GM23338 (cell line): ENCODE measurements at regions not wholly inside any gene's neighbourhood (a gene's known extent, or its start where the extent isn't known, plus 50 kb on each side); places are given as distances from the start of the nearest gene placed in this dataset.
A peak's percentile ranks its signal among the peaks of the same experiment; 100 is the strongest.

Experiments used
- ATAC-seq: fragments of 200-7000 bp; cut with Tn5 transposase; 3 replicates; pipeline ENCODE4 v1.9.1; 2020
- DNase-seq: peaks from one replicate; pipeline ENCODE4 v3.0.0-alpha.2; 2015; ENCODE audit warnings: low spot score
- H2AFZ ChIP-seq: fragments of 200-600 bp; sonication (generic); 2 replicates; pipeline ENCODE4 v1.8.0; 2016; ENCODE audit warnings: antibody characterized with exemption, mild to moderate bottlenecking, moderate library complexity
- H3F3A ChIP-seq: fragments of 200-600 bp; sonication (generic); replicated peaks from 2 replicates; pipeline ENCODE4 v1.8.0; 2017; ENCODE audit warnings: antibody characterized with exemption, mixed run types, low read depth
- H3K27ac ChIP-seq: fragments of 200-600 bp; sonication (generic); 2 replicates; pipeline ENCODE4 v1.6.1; 2016; ENCODE audit warnings: low read depth
- H3K27me3 ChIP-seq: fragments of 200-600 bp; sonication (generic); 2 replicates; pipeline ENCODE4 v1.8.0; 2016; ENCODE audit warnings: mild to moderate bottlenecking, mixed run types, moderate library complexity; ENCODE audit not compliant: insufficient read depth
- H3K36me3 ChIP-seq: fragments of 200-600 bp; sonication (generic); 2 replicates; pipeline ENCODE4 v1.8.0; 2016; ENCODE audit warnings: mild to moderate bottlenecking; ENCODE audit not compliant: insufficient read depth
- H3K4me1 ChIP-seq: fragments of 200-600 bp; sonication (generic); 2 replicates; pipeline ENCODE4 v1.8.0; 2016; ENCODE audit warnings: mild to moderate bottlenecking, moderate library complexity; ENCODE audit not compliant: insufficient read depth
- H3K4me2 ChIP-seq: fragments of 200-600 bp; sonication (generic); 2 replicates; pipeline ENCODE4 v1.7.1; 2017; ENCODE audit warnings: mixed run types
- H3K4me3 ChIP-seq: fragments of 200-600 bp; sonication (generic); 2 replicates; pipeline ENCODE4 v1.6.1; 2016; ENCODE audit warnings: mixed run types
- H3K79me2 ChIP-seq: fragments of 200-600 bp; sonication (generic); replicated peaks from 2 replicates; pipeline ENCODE4 v1.8.0; 2017; ENCODE audit warnings: mild to moderate bottlenecking; ENCODE audit not compliant: insufficient read depth
- H3K9me2 ChIP-seq: fragments of 200-600 bp; sonication (generic); 2 replicates; pipeline ENCODE4 v1.8.0; 2017; ENCODE audit not compliant: insufficient read depth
- H4K20me1 ChIP-seq: fragments of 200-600 bp; sonication (generic); replicated peaks from 2 replicates; pipeline ENCODE4 v1.8.0; 2017; ENCODE audit warnings: mild to moderate bottlenecking; ENCODE audit not compliant: insufficient read depth
- H3K27ac Mint-ChIP-seq: 2 replicates; pipeline ENCODE4 v1.8.0; 2020; ENCODE audit warnings: inconsistent platforms, mild to moderate bottlenecking, moderate library complexity, mixed read lengths
- H3K27me3 Mint-ChIP-seq: 3 replicates; pipeline ENCODE4 v1.8.0; 2022; ENCODE audit warnings: low read depth, mild to moderate bottlenecking, moderate library complexity, mixed read lengths, inconsistent platforms; ENCODE audit not compliant: insufficient read depth, poor library complexity
- H3K36me3 Mint-ChIP-seq: 3 replicates; pipeline ENCODE4 v1.8.0; 2021; ENCODE audit warnings: low read depth, mild to moderate bottlenecking, inconsistent platforms, moderate library complexity, mixed read lengths
- H3K4me1 Mint-ChIP-seq: 3 replicates; pipeline ENCODE4 v1.8.0; 2020; ENCODE audit warnings: mild to moderate bottlenecking, inconsistent platforms, mixed read lengths
- H3K4me3 Mint-ChIP-seq: 3 replicates; pipeline ENCODE4 v1.8.0; 2021; ENCODE audit warnings: moderate library complexity, mild to moderate bottlenecking, inconsistent platforms, mixed read lengths
- H3K9me3 Mint-ChIP-seq: 3 replicates; pipeline ENCODE4 v1.8.0; 2020; ENCODE audit warnings: moderate library complexity, mild to moderate bottlenecking, inconsistent platforms, mixed read lengths
- CTCF ChIP-seq, 2 experiments: fragments of 200-600 bp in 1 of 2; sonication (generic) in 1 of 2; conservative IDR thresholded peaks; 2 replicates each; pipeline versions ENCODE4 v1.5.1 to v1.6.1; 2016 to 2017; ENCODE audit warnings: antibody characterized with exemption in 2 of 2, low read depth in 2 of 2, mild to moderate bottlenecking in 2 of 2, moderate library complexity in 1 of 2
- EZH2phosphoT487 ChIP-seq: fragments of 200-600 bp; sonication (generic); IDR thresholded peaks from one replicate; pipeline ENCODE4 v1.8.1; 2018; ENCODE audit warnings: antibody characterized with exemption; ENCODE audit not compliant: unreplicated experiment
- REST ChIP-seq: IDR thresholded peaks from one replicate; pipeline ENCODE4 v1.6.1; 2018; ENCODE audit warnings: antibody characterized with exemption; ENCODE audit not compliant: unreplicated experiment

- ATAC-seq (no peak; the same call in 2 of the 3 replicates), DNase-seq (no peak)
- Histone ChIP-seq H3K4me3 (no peak overlapping the region), H3F3A (no peaks in the 10 kb centered on the region), H2AFZ (0 out of 2 replicates have a peak overlapping the region, but pooled peaks have one; percentile 43), H3K4me2 (no peak overlapping the region), H3K27ac (no peak overlapping the region), H3K9me2 (peaks cover 2% of the 10 kb centered on the region; the same call in 1 of the 2 replicates), H4K20me1 (no peaks in the 10 kb centered on the region), H3K27me3 (no peaks in the 10 kb centered on the region), H3K36me3 (no peaks in the 10 kb centered on the region), H3K4me1 (no peaks in the 10 kb centered on the region; the same call in 1 of the 2 replicates), H3K79me2 (no peaks in the 10 kb centered on the region)
- Mint-ChIP-seq H3K4me1 (peaks cover 6% of the 10 kb centered on the region), H3K9me3 (no peaks in the 10 kb centered on the region), H3K4me3 (no peak overlapping the region; the same call in 2 of the 3 replicates), H3K27ac (no peak overlapping the region), H3K36me3 (no peaks in the 10 kb centered on the region; the same call in 2 of the 3 replicates), H3K27me3 (no peaks in the 10 kb centered on the region)
- TF ChIP-seq REST (no peak), CTCF (conservative IDR thresholded peaks at IDR 0.05; ENCODE audit: low read depth in 2 of 2) (peak in 1 of 2 experiments; percentile 50; a peak in 2 of 4 replicates)
Observed at GRCh38 chr21:38621132-38621531, 122.9 kb upstream of the ERG start.

GRCh38 chr21:38622081-38622826, 124.0 kb upstream of the ERG start:
- ATAC-seq (no peak), DNase-seq (no peak)
- no peak overlapping the region for H2AFZ ChIP-seq
- Mint-ChIP-seq H3K4me1 (peaks cover 6% of the 10 kb centered on the region), H3K9me3 (no peaks in the 10 kb centered on the region), H3K27ac (no peak overlapping the region), H3K36me3 (no peaks in the 10 kb centered on the region), H3K27me3 (no peaks in the 10 kb centered on the region), H3K4me3 (no peak overlapping the region)
- peaks cover 3% of the 10 kb centered on the region; the same call in 1 of the 2 replicates for H3K9me2 ChIP-seq
- TF ChIP-seq REST (no peak), EZH2phosphoT487 (no peak)
- H3K27me3 ChIP-seq = no peaks in the 10 kb centered on the region
- H3K4me2 ChIP-seq = no peak overlapping the region
- H3F3A ChIP-seq = no peaks in the 10 kb centered on the region
- no peak overlapping the region for H3K27ac ChIP-seq
- H3K36me3 ChIP-seq = no peaks in the 10 kb centered on the region
- H3K79me2 ChIP-seq = no peaks in the 10 kb centered on the region
- no peaks in the 10 kb centered on the region; the same call in 1 of the 2 replicates for H3K4me1 ChIP-seq
- no peak overlapping the region for H3K4me3 ChIP-seq
- no peaks in the 10 kb centered on the region for H4K20me1 ChIP-seq
